Parathyroid adenoma (tissue), 2 donors: ENCODE measurements at regions not wholly inside any gene's neighbourhood (a gene's known extent, or its start where the extent isn't known, plus 50 kb on each side); places are given as distances from the start of the nearest gene placed in this dataset.

Experiments used
- H2AFZ ChIP-seq: fragments of 300-600 bp; sonication (generic); one replicate; pipeline ENCODE4 v1.7.0; 2017; ENCODE audit warnings: antibody characterized with exemption, mild to moderate bottlenecking
- H3K27ac ChIP-seq: fragments of 300-600 bp; sonication (generic); one replicate; pipeline ENCODE4 v1.7.0; 2017
- H3K27me3 ChIP-seq: fragments of 300-600 bp; sonication (generic); one replicate; pipeline ENCODE4 v1.7.0; 2017; ENCODE audit warnings: low read length; ENCODE audit not compliant: control insufficient read depth, insufficient read depth
- H3K36me3 ChIP-seq: fragments of 300-600 bp; sonication (generic); one replicate; pipeline ENCODE4 v1.7.0; 2017; ENCODE audit warnings: low read length; ENCODE audit not compliant: control insufficient read depth, insufficient read depth
- H3K4me1 ChIP-seq: fragments of 300-600 bp; sonication (generic); one replicate; pipeline ENCODE4 v1.7.0; 2017; ENCODE audit warnings: control low read depth
- H3K4me2 ChIP-seq: fragments of 300-600 bp; sonication (generic); one replicate; pipeline ENCODE4 v1.7.0; 2017; ENCODE audit warnings: low read length
- H3K4me3 ChIP-seq: fragments of 300-600 bp; sonication (generic); one replicate; pipeline ENCODE4 v1.7.0; 2017; ENCODE audit warnings: low read depth, low read length
- H3K79me2 ChIP-seq: fragments of 300-600 bp; sonication (generic); one replicate; pipeline ENCODE4 v1.7.0; 2017; ENCODE audit warnings: control low read depth
- H3K9ac ChIP-seq: fragments of 300-600 bp; sonication (generic); one replicate; pipeline ENCODE4 v1.7.0; 2017; ENCODE audit warnings: mild to moderate bottlenecking
- H3K9me3 ChIP-seq: fragments of 300-600 bp; sonication (generic); one replicate; pipeline ENCODE4 v1.7.0; 2017; ENCODE audit warnings: low read length; ENCODE audit not compliant: control insufficient read depth
- CTCF ChIP-seq: fragments of 300-600 bp; sonication (generic); IDR thresholded peaks from one replicate; pipeline ENCODE4 v1.7.0; 2017; ENCODE audit warnings: antibody characterized with exemption, mild to moderate bottlenecking
- donor health status: primary hyperparathyroidism.

GRCh38 chr11:130671801-130672700 lies 223.6 kb downstream of the ADAMTS15 start:
- Histone ChIP-seq H3K79me2 (no peaks in the 10 kb centered on the region), H3K4me3 (no peak overlapping the region), H3K9ac (no peak overlapping the region), H3K27ac (no peak overlapping the region), H3K4me1 (no peaks in the 10 kb centered on the region), H3K36me3 (no peaks in the 10 kb centered on the region), H3K4me2 (no peak overlapping the region), H3K9me3 (no peaks in the 10 kb centered on the region), H3K27me3 (no peaks in the 10 kb centered on the region), H2AFZ (no peak overlapping the region)
- no peak for TF ChIP-seq CTCF

GRCh38 chr11:130672911-130673310 lies 224.5 kb downstream of the ADAMTS15 start:
- Histone ChIP-seq H3K4me1 (no peaks in the 10 kb centered on the region), H3K4me2 (no peak overlapping the region), H3K9ac (no peak overlapping the region), H3K27me3 (no peaks in the 10 kb centered on the region), H3K4me3 (no peak overlapping the region), H2AFZ (no peak overlapping the region), H3K36me3 (no peaks in the 10 kb centered on the region), H3K79me2 (no peaks in the 10 kb centered on the region), H3K27ac (no peak overlapping the region), H3K9me3 (no peaks in the 10 kb centered on the region)
- no peak for TF ChIP-seq CTCF

GRCh38 chr11:130673698-130674097 lies 225.3 kb downstream of the ADAMTS15 start:
- Histone ChIP-seq H3K9ac (no peak overlapping the region), H2AFZ (no peak overlapping the region), H3K27ac (no peak overlapping the region), H3K27me3 (no peaks in the 10 kb centered on the region), H3K4me2 (no peak overlapping the region), H3K36me3 (no peaks in the 10 kb centered on the region), H3K4me1 (no peaks in the 10 kb centered on the region), H3K79me2 (no peaks in the 10 kb centered on the region), H3K4me3 (no peak overlapping the region), H3K9me3 (no peaks in the 10 kb centered on the region)
- TF ChIP-seq CTCF: no peak

- Histone ChIP-seq H3K27ac (no peak overlapping the region), H3K27me3 (no peaks in the 10 kb centered on the region), H3K36me3 (no peaks in the 10 kb centered on the region), H2AFZ (no peak overlapping the region), H3K4me2 (no peak overlapping the region), H3K79me2 (no peaks in the 10 kb centered on the region), H3K9me3 (no peaks in the 10 kb centered on the region), H3K9ac (no peak overlapping the region), H3K4me3 (no peak overlapping the region), H3K4me1 (no peaks in the 10 kb centered on the region)
- TF ChIP-seq CTCF: no peak
Measured at GRCh38 chr11:130674686-130675308, 226.4 kb downstream of the ADAMTS15 start.
